ENCODE measurements at regions not wholly inside any gene's neighbourhood (a gene's known extent, or its start where the extent isn't known, plus 50 kb on each side); places are given as distances from the start of the nearest gene placed in this dataset.

- H3K36me3 ChIP-seq (ENCODE audit: low read depth), result no peaks in the 10 kb centered on the region
- H3K4me1 ChIP-seq (ENCODE audit: low read depth), result no peaks in the 10 kb centered on the region
- DNase-seq (no peak), ATAC-seq (no peak)
- H3K9me3 ChIP-seq, result no peaks in the 10 kb centered on the region
- TF ChIP-seq CTCF (IDR thresholded peaks at IDR 0.05), result no peak
- intact Hi-C loops (cut with DNase I, micrococcal nuclease), result no loop called here
- H3K4me3 ChIP-seq, result no peak overlapping the region
Measured at GRCh38 chr11:71109586-71109985, 142.8 kb downstream of the SHANK2 start.

- ATAC-seq, result no peak
- Histone ChIP-seq H3K4me1 (ENCODE audit: low read depth) (no peaks in the 10 kb centered on the region), H3K36me3 (ENCODE audit: low read depth) (no peaks in the 10 kb centered on the region), H3K9me3 (no peaks in the 10 kb centered on the region), H3K4me3 (no peak overlapping the region)
- no peak for DNase-seq
- intact Hi-C loops (cut with DNase I, micrococcal nuclease), result no loop called here
- TF ChIP-seq CTCF (IDR thresholded peaks at IDR 0.05), result no peak
Measured at GRCh38 chr11:71109186-71109585, 143.2 kb downstream of the SHANK2 start.

- ATAC-seq (no peak), DNase-seq (no peak)
- intact Hi-C loops (cut with DNase I, micrococcal nuclease), result no loop called here
- Histone ChIP-seq H3K4me3 (no peak overlapping the region), H3K36me3 (ENCODE audit: low read depth) (no peaks in the 10 kb centered on the region), H3K9me3 (no peaks in the 10 kb centered on the region), H3K4me1 (ENCODE audit: low read depth) (no peaks in the 10 kb centered on the region)
- no peak for TF ChIP-seq CTCF (IDR thresholded peaks at IDR 0.05)
Measured at GRCh38 chr11:71108013-71108865, 144.1 kb downstream of the SHANK2 start.

- TF ChIP-seq CTCF (IDR thresholded peaks at IDR 0.05), result no peak
- no peaks in the 10 kb centered on the region for H3K4me1 ChIP-seq (ENCODE audit: low read depth)
- intact Hi-C loops (cut with DNase I, micrococcal nuclease), result no loop called here
- H3K36me3 ChIP-seq (ENCODE audit: low read depth), result no peaks in the 10 kb centered on the region
- DNase-seq (no peak), ATAC-seq (no peak)
- no peak overlapping the region for H3K4me3 ChIP-seq
- no peaks in the 10 kb centered on the region for H3K9me3 ChIP-seq
Measured at GRCh38 chr11:71106671-71107070, 145.7 kb downstream of the SHANK2 start.

- no peak for TF ChIP-seq CTCF (IDR thresholded peaks at IDR 0.05)
- no peak overlapping the region for H3K4me3 ChIP-seq
- H3K36me3 ChIP-seq (ENCODE audit: low read depth), result no peaks in the 10 kb centered on the region
- intact Hi-C loops (cut with DNase I, micrococcal nuclease), result no loop called here
- ATAC-seq (no peak), DNase-seq (no peak)
- H3K4me1 ChIP-seq (ENCODE audit: low read depth), result no peaks in the 10 kb centered on the region
- no peaks in the 10 kb centered on the region for H3K9me3 ChIP-seq
Measured at GRCh38 chr11:71103266-71103665, 149.1 kb downstream of the SHANK2 start.

All from mucosa of descending colon (tissue), 3 donors.